ENCODE measurements at regions not wholly inside any gene's neighbourhood (a gene's known extent, or its start where the extent isn't known, plus 50 kb on each side); places are given as distances from the start of the nearest gene placed in this dataset.

DNA sequence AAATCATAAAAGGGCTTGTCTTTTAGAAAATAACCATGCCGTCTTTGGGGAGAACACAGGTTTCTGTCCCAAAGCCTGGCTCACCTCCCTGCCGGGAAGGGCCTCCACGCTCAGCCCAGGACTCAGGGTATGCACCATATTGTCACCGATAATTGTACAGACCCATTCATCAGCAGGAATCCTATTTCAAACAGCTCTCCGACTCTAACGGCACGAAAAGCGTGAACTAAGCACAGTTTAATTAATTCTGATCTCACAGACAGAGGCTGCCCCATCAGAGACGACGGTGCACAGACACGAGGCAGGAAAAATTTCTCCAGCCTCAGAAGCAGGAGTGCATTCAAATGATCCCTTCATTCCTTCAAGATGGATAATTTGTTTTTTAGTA, 276.2 kb downstream of the MYCN start:
- DNase-seq (ENCODE audit: low read depth): no peak

DNA sequence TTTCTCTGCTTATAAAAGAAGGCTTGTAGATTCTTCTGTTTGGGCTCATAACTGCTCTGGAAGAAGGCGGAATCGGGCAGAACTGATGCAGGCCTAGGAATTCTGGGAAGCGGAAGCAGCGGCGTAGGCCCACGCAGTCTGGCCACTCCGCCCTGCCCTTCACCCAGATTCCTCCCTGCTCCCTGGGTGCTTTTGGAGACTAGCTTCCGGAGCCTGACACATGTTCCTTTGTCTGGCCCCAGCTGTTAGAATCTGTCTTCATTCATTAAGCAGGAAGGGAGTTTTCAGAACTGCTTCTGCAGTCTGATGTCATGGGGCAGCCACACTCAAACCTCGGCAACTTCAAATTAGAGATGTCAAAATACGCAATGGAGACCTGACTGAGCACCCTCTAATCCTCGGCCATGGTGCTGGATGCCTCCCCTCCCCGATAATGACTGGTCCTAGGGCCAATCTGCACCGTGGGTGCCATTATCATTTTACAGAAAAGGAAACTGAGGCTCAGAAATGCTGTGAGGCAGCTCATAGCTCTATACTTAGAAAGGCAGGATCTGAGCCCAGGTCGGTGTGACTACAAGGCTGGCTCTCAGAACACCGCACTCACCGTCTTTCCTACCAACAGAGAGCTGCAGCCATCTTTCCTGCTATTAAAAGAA, 275.7 kb downstream of the MYCN start:
- DNase-seq (ENCODE audit: low read depth): no peak

DNA sequence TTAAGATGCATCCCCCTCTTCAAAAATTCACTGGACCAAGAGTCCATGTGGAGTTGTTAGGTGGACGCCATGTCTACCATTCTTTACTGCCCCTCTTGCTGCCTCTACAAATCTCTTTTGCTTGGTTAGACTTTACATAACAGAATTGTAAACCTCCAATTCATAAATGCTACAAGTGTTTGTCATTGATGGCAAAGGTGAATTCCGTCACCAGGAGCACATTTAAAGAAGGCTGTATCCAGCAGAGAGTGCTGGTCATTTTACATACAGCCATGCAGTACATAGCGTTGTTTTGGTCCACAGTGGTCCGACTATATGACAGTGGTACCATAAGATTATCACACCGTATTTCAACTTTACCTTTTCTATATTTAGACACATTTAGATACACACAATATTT, 274.5 kb downstream of the MYCN start:
- DNase-seq (ENCODE audit: low read depth): no peak

GRCh38 chr2:16214391-16214790, 274.0 kb downstream of the MYCN start:
- no peak for DNase-seq (ENCODE audit: low read depth)

- no peak for DNase-seq (ENCODE audit: low read depth)
Measured at GRCh38 chr2:16212321-16212720, 272.0 kb downstream of the MYCN start.

- no peak for DNase-seq (ENCODE audit: low read depth)
Measured at GRCh38 chr2:16211341-16211740, 271.0 kb downstream of the MYCN start.

DNA sequence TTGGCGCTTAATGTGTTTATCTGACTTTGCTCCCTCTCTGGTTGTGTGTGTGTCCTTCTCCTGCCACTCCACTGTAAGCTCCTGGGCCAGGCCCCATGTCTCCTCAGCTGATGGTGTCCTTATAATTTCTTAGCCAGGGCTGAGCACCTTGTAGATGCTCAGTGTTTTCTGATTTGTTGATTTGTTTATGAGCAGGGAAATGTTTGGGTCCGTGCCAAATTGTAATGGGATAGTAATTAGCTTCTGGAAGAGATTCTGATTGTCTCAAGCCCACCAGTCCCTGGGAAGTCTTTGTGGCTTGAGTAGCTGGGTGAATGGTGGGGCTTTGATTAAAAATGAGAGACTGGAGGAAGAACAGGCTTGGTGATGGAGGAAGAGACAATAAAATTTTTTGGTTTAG, 270.5 kb downstream of the MYCN start:
- DNase-seq (ENCODE audit: low read depth): no peak

- DNase-seq (ENCODE audit: low read depth): no peak
Measured at GRCh38 chr2:16209799-16210198, 269.4 kb downstream of the MYCN start.

- DNase-seq (ENCODE audit: low read depth): no peak
Measured at GRCh38 chr2:16208921-16209320, 268.6 kb downstream of the MYCN start.

- DNase-seq (ENCODE audit: low read depth): no peak
Measured at GRCh38 chr2:16208241-16208797, 268.0 kb downstream of the MYCN start.

GRCh38 chr2:16207611-16208010, 267.3 kb downstream of the MYCN start:
- DNase-seq (ENCODE audit: low read depth): no peak

GRCh38 chr2:16207151-16207550, 266.8 kb downstream of the MYCN start:
- no peak for DNase-seq (ENCODE audit: low read depth)

DNA sequence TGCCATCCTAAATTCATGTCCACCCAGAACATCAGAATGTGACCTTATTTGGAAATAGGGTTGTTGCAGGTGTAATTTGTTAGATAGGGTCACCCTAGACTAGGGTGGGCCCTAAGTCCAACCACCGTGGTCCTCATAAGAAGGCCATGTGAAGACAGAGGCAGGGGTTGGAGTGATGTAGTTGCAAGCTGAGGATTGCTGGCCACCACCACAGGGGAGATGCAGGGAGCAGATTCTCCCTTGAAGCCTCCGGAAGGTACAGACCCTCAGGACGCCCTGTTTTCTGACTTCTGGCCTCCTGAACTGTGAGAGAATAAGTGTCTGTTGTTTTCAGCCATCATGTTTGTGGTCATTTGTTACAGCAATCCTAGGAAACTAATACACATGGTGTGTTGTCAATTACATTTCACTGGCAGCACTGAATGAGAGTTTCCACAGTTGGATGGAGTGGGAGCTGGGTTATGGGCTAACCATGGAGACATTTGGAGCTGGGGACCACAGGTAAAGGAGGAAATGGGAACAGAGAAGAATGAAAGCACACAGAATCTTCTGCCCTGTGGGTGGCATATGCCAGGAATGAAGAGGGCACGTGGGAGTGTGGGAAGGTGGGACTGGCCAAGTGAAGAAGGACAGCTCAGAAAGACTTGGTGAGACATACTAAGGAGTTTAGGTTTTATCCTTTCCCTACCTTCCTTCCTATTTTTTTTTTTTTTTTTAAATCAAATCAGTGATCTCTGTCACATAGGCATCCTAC, 266.0 kb downstream of the MYCN start:
- no peak for DNase-seq (ENCODE audit: low read depth)

DNA sequence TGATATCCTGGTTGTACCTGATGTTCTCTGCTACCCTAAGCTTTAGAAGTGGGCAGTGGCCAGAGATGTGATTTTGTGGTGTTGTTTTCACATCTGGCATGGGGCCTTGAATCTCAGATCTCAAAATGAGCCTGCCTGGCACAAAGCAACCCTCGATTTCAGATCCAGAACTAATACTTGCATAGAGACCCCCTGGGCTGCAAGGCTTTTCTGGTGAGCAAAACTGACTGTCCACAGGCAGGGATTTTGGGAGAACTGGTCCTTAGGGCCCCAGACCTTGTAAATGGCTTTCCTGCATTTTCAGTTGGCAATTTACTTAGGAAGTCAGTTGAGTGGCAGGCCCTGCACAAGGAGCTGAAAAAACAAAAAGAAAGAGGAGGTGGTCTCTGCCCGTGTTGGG, 265.3 kb downstream of the MYCN start:
- DNase-seq (ENCODE audit: low read depth): no peak

- no peak for DNase-seq (ENCODE audit: low read depth)
Measured at GRCh38 chr2:16204886-16205620, 264.7 kb downstream of the MYCN start.

- no peak for DNase-seq (ENCODE audit: low read depth)
Measured at GRCh38 chr2:16204251-16204650, 263.9 kb downstream of the MYCN start.

GRCh38 chr2:16203691-16204090, 263.3 kb downstream of the MYCN start:
- no peak for DNase-seq (ENCODE audit: low read depth)

- no peak for DNase-seq (ENCODE audit: low read depth)
Measured at GRCh38 chr2:16203069-16203468, 262.7 kb downstream of the MYCN start.

DNA sequence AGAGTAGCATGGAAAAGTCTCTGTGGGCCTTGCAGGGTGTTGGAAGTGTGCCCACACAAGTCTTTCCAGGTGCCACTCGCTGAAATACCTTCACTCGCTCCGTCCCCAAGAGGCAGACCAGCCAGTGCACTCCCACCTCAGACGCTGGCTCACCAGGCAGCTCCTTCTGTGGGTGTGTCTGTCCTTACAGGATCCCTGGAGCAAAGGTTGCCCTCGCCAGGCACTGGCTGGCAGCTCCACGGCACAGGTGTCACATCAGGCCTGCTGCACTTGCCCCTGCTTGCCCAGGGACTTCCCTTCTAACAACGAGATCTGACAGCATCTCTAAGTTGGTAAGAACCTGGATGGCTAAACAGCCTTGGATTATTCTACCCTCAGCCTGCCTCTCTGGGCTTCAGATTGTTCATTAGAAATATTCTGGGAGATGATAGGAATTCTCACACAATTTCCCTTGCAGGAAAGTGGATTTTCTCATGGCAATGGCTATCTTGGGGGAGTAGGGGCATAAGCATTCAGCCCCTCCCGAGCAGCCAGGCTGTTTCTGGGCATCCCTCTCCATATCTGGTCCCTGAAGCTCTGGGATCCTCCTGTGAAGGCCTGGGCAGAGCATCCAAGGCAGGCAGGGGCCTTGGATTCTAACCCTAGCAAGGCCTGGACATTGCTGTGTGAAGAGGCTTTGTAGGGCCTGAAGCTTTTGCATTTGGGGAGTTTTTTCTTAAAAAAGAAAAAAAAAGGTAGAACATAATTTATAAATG, 262.1 kb downstream of the MYCN start:
- no peak for DNase-seq (ENCODE audit: low read depth)

DNA sequence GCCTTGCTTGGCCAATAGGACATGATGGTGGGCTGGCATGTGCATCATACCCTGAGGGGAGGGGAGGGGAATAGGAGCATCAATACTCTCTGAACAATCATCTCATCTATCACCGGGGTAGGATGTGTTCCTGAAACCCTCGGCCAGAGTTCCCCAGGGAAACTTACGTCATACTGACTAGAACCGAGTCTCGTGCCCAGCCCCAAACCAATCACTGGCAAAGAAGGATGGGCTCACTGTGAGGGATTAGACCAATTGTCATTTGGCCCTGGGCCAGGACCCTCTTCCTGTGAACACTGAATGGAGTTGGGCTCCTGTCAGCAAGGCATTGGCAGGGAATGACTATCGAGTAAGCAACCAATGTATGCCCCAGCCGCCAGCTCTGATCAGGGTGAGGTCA, 261.5 kb downstream of the MYCN start:
- DNase-seq (ENCODE audit: low read depth): no peak

GRCh38 chr2:16200554-16201193, 260.3 kb downstream of the MYCN start:
- DNase-seq (ENCODE audit: low read depth): no peak
